ENCODE measurements at regions not wholly inside any gene's neighbourhood (a gene's known extent, or its start where the extent isn't known, plus 50 kb on each side); places are given as distances from the start of the nearest gene placed in this dataset.
A peak's percentile ranks its signal among the peaks of the same experiment; 100 is the strongest.
"Not testable (repeated sequence)": the region's sequence is repeated elsewhere in the genome, so short reads cannot be mapped to it uniquely, and the experiment has no call there.

DNA sequence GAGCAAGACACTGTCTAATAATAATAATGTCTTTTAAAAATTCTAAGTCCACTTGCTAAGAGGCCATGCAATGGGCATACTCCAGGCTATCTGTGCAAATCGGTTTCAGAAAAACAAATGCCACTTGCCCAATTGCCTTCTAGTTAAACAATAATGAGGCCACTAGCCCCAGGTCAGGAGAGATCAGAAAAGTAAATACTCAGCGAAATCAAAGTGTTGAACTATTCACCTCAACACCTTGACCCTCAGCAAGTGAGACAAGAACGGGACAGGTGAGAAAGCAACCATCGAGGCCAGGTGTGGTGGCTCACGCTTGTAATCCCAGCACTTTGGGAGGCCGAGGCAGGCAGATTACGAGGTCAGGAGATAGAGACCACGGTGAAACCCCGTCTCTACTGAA lies 72.3 kb upstream of the SYN3 start:
- ChIA-PET POLR2A (no interaction called here), CTCF (interaction anchor here (0.7 kb wide), 1 partner anchor 228 kb away, joined by 3 read pairs; no protein-coding TSS in a partner anchor)
- DNase-seq (no peak), ATAC-seq (no peak)
- Mint-ChIP-seq H3K27ac (no peak overlapping the region), H3K4me3 (no peak overlapping the region), H3K27me3 (peaks cover 15% of the 10 kb centered on the region), H3K4me1 (no peaks in the 10 kb centered on the region), H3K9me3 (ENCODE audit: low read depth) (peaks cover 3% of the 10 kb centered on the region), H3K36me3 (ENCODE audit: low read depth) (no peaks in the 10 kb centered on the region)
- intact Hi-C loops (cut with DNase I, micrococcal nuclease) = no loop called here

DNA sequence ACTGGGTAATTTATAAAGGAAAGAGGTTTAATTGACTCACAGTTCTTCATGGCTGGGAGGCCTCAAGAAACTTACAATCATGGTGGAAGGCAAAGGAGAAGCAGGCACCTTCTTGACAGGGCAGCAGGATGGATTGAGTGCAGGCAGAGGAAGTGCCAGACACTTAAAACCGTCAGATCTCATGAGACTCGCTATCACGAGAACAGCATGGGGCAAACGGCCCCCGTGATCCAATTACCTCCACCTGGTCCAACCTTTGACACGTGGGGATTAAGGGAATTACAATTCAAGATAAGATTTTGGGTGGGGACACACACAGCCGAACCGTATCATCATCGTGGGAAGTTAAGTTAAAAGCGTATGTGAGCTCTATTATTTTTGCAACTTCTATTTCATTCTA lies 71.4 kb upstream of the SYN3 start:
- no peak for ATAC-seq
- POLR2A ChIA-PET = no interaction called here
- intact Hi-C loops (cut with DNase I, micrococcal nuclease) = no loop called here

DNA sequence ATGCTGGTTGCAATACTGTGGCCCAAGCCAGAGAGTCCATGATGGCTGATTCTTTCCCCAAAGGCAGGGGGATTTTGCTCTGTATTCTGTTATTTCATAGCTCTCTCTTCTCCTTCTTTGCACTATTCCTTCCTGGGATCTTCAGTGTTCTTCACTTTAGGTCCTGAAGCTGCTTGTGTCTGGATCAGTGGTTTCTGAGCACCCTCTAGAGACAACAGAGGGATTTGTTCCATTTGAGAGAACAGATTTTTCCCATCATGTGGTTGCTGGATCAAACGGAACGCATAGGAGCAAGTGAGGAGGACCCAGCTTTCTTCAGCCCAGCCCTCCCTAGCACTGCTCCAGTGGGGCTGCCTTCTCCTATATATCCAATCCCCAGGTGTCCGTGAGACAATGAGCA lies 68.7 kb upstream of the SYN3 start:
- Mint-ChIP-seq H3K9me3 (ENCODE audit: low read depth) (peaks cover 3% of the 10 kb centered on the region), H3K4me1 (no peaks in the 10 kb centered on the region), H3K36me3 (ENCODE audit: low read depth) (no peaks in the 10 kb centered on the region), H3K27ac (no peak overlapping the region), H3K4me3 (no peak overlapping the region), H3K27me3 (peaks cover 14% of the 10 kb centered on the region)
- ATAC-seq (no peak), DNase-seq (no peak)
- CTCF ChIA-PET = no interaction called here
- POLR2A ChIA-PET = no interaction called here
- intact Hi-C loops (cut with DNase I, micrococcal nuclease) = no loop called here

More for the DNA sequence above, 71.4 kb upstream of the SYN3 start:
- DNase-seq = no peak
- Mint-ChIP-seq H3K4me1 (no peaks in the 10 kb centered on the region), H3K4me3 (no peak overlapping the region), H3K27ac (no peak overlapping the region), H3K36me3 (ENCODE audit: low read depth) (no peaks in the 10 kb centered on the region), H3K9me3 (ENCODE audit: low read depth) (peaks cover 3% of the 10 kb centered on the region), H3K27me3 (peaks cover 14% of the 10 kb centered on the region)
- CTCF ChIA-PET = interaction anchor here (0.7 kb wide), 1 partner anchor 228 kb away, joined by 3 read pairs; no protein-coding TSS in a partner anchor

DNA sequence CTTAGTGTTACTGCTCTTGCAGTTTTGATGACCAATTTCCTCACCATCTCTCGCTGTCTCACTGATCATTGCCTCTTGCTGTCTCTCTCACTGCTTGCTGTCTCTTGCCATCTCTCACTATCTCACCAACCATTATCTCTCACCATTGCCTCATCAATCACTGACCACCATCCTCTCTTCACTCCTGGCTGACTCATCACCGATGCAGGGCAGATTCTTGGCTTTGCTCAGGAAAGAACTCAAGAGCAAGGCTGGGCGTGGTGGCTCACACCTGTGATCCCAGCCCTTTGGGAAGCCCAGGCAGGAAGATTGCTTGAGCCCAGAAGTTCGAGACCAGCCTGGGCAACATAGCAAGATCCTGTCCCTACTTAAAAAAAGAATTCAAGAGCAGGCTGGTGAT lies 66.3 kb upstream of the SYN3 start:
- Mint-ChIP-seq H3K4me3 (no peak overlapping the region), H3K36me3 (ENCODE audit: low read depth) (no peaks in the 10 kb centered on the region), H3K4me1 (no peaks in the 10 kb centered on the region), H3K27me3 (peaks cover 14% of the 10 kb centered on the region), H3K9me3 (ENCODE audit: low read depth) (peaks cover under 1% of the 10 kb centered on the region), H3K27ac (no peak overlapping the region)
- CTCF ChIA-PET = interaction anchor here (0.6 kb wide), 1 partner anchor 395 kb away, joined by 3 read pairs; no protein-coding TSS in a partner anchor
- POLR2A ChIA-PET = no interaction called here
- intact Hi-C loops (cut with DNase I, micrococcal nuclease) = no loop called here
- DNase-seq (no peak), ATAC-seq (no peak)

DNA sequence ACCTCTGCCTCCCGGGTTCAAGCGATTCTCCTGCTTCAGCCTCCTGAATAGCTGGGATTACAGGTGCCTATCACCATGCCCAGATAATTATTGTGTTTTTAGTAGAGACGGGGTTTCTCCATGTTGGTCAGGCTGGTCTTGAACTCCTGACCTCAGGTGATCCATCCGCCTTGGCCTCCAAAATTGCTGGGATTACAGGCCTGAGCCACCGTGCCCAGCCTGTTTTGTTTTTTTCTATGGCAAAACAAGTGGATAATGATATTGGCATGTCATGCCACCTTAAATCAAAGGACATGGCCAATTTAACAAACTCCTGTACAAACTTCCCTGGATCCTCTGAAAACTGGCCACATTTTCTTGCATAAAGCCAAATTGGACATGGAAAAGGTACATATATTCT lies 64.3 kb upstream of the SYN3 start:
- H3K4me1 Mint-ChIP-seq; intact Hi-C loops (cut with DNase I, micrococcal nuclease); DNase-seq; H3K36me3 Mint-ChIP-seq (ENCODE audit: low read depth); CTCF ChIA-PET; H3K9me3 Mint-ChIP-seq (ENCODE audit: low read depth); POLR2A ChIA-PET; H3K4me3 Mint-ChIP-seq; ATAC-seq; H3K27ac Mint-ChIP-seq: not testable (repeated sequence)
- H3K27me3 Mint-ChIP-seq = peaks cover 12% of the 10 kb centered on the region

DNA sequence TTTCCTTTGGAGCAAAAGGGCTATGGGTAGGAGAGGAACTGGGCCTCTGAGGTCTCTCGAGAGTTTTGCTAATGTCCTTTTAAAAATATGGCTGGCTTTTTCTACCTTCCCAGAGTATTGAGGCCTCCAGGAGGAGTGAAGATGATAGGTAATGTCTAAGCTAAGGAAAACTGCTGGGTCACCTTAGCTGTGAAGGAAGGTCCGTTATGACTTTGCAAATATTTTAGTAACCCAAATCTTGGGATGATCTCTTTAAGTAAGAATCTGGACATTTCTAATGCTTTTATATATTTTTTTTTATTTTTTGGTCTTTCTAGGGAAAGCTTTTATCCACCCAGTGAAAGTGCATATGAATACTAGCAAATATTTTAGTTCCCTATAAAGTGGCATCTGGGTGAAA lies 60.9 kb upstream of the SYN3 start:
- H3K4me3 Mint-ChIP-seq = no peak overlapping the region
- H3K4me1 Mint-ChIP-seq = peaks cover 7% of the 10 kb centered on the region
- no peak overlapping the region for H3K27ac Mint-ChIP-seq
- ATAC-seq (no peak), DNase-seq (no peak)
- no peaks in the 10 kb centered on the region for H3K27me3 Mint-ChIP-seq
- H3K36me3 Mint-ChIP-seq (ENCODE audit: low read depth) = no peaks in the 10 kb centered on the region
- ChIA-PET POLR2A (interaction anchor here (0.6 kb wide), 1 partner anchor 493 kb away, joined by 4 read pairs; no protein-coding TSS in a partner anchor), CTCF (no interaction called here)
- intact Hi-C loops (cut with DNase I, micrococcal nuclease) = no loop called here
- no peaks in the 10 kb centered on the region for H3K9me3 Mint-ChIP-seq (ENCODE audit: low read depth)

DNA sequence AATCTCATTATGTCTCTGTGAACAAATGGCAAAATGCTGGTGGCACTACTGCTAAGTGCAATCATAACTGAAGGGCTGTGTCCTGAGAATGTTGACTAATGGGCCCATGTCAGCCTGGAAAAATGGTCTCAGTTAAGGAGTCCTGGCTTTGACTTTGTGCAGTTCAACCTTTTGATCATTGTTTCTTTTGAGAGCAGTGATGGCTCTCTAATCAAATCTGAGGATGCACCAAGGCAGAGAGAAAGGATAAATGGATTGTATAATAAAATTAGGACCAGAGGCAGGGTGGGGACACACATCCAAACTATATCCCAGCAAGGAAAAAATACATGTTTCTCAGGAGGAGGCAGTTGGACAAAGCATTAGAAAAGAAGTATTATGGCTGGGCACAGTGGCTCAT lies 59.6 kb upstream of the SYN3 start:
- Mint-ChIP-seq H3K4me1 (peaks cover 7% of the 10 kb centered on the region), H3K27ac (no peak overlapping the region), H3K4me3 (no peak overlapping the region), H3K27me3 (no peaks in the 10 kb centered on the region), H3K36me3 (ENCODE audit: low read depth) (no peaks in the 10 kb centered on the region), H3K9me3 (ENCODE audit: low read depth) (no peaks in the 10 kb centered on the region)
- POLR2A ChIA-PET = no interaction called here
- no peak for ATAC-seq
- CTCF ChIA-PET = no interaction called here
- no peak for DNase-seq
- intact Hi-C loops (cut with DNase I, micrococcal nuclease) = no loop called here

DNA sequence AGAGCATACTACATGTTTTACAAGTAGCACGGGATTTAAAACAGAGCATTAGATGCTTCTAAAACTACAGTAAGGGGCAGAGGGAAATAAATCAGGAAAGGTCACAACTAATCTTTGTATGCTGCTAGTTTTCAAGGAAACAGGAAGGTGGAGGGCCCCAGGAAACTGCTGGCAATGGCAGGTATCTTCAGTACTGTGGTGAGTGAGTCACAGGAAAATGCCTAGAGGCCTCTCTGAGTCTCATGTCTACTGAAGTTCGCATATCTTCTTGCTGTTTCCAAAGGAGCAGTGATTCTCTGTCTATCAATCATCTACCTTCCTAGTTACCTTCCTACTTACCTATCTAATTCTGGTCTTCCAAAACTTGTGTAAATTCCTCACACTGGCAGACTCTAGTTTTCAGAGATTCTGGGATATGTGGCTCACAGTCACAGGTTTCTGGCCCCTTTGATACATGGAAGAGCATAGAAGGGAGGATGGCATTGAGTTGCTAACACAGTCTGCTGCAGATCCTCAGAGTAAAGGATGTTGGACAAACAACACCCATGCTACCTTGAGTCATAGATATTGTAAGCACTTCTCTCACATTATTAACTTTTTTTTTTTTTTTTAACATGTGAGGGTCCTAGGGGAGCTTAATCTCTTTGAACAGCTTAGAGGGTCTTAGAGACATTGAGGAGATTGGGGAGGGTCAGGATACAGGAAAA lies 58.8 kb upstream of the SYN3 start:
- no peak overlapping the region for H3K4me3 Mint-ChIP-seq
- ChIA-PET POLR2A (no interaction called here), CTCF (interaction anchor here (0.7 kb wide), 1 partner anchor 281 kb away, joined by 3 read pairs; no protein-coding TSS in a partner anchor)
- H3K4me1 Mint-ChIP-seq = peaks cover 7% of the 10 kb centered on the region
- peak; percentile 71 for ATAC-seq
- H3K9me3 Mint-ChIP-seq (ENCODE audit: low read depth) = no peaks in the 10 kb centered on the region
- intact Hi-C loops (cut with DNase I, micrococcal nuclease) = no loop called here
- H3K27me3 Mint-ChIP-seq = no peaks in the 10 kb centered on the region
- no peaks in the 10 kb centered on the region for H3K36me3 Mint-ChIP-seq (ENCODE audit: low read depth)
- peak; percentile 36 for DNase-seq
- peak overlapping the region; percentile 43 for H3K27ac Mint-ChIP-seq

DNA sequence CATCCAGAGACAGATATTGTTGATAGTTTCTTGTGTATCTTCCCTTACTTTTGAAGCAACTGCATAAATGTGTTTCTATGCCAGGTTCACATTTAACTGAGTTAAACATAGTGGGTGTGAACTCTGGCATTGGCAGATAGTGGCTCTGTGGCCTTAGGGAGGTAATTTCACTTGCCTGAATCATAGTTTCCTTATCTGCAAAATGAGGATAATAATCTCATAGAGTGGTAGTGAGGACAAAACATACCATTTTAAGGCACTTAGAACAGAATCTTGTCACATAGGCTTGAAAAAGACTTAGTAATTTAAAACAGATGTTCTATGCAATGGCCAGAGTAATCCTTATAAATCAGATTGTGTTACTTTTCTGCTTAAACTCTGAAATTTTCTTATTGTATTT lies 56.4 kb upstream of the SYN3 start:
- no peak for DNase-seq
- H3K27ac Mint-ChIP-seq = no peak overlapping the region
- ATAC-seq = no peak
- no peaks in the 10 kb centered on the region for H3K9me3 Mint-ChIP-seq (ENCODE audit: low read depth)
- ChIA-PET POLR2A (no interaction called here), CTCF (no interaction called here)
- H3K36me3 Mint-ChIP-seq (ENCODE audit: low read depth) = no peaks in the 10 kb centered on the region
- no peak overlapping the region for H3K4me3 Mint-ChIP-seq
- intact Hi-C loops (cut with DNase I, micrococcal nuclease) = no loop called here
- peaks cover 10% of the 10 kb centered on the region for H3K4me1 Mint-ChIP-seq
- H3K27me3 Mint-ChIP-seq = no peaks in the 10 kb centered on the region

DNA sequence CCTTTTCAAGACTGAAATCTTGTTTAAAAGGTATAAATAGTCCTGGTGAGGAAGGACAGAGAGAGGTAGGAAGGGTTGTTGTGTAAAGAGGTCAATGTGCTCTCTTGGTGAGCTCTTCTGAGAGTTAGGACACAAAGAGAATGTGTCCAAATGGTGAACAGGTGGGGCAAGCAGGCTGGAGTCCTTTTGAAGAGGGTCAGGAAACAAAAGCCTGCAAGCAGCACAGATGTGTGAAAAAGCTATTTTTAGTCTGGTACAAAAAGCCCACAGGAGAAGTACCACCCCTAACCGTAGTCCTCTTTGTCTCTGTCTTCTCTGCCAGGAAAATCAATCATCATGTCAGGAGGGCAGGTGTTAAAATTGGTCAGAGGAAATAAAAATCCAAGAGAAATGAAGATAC lies 54.4 kb upstream of the SYN3 start:
- ATAC-seq (no peak), DNase-seq (no peak)
- H3K4me1 Mint-ChIP-seq = peaks cover 10% of the 10 kb centered on the region
- no peak overlapping the region for H3K4me3 Mint-ChIP-seq
- no peaks in the 10 kb centered on the region for H3K36me3 Mint-ChIP-seq (ENCODE audit: low read depth)
- POLR2A ChIA-PET = no interaction called here
- H3K27ac Mint-ChIP-seq = no peak overlapping the region
- CTCF ChIA-PET = no interaction called here
- H3K9me3 Mint-ChIP-seq (ENCODE audit: low read depth) = no peaks in the 10 kb centered on the region
- intact Hi-C loops (cut with DNase I, micrococcal nuclease) = no loop called here
- no peaks in the 10 kb centered on the region for H3K27me3 Mint-ChIP-seq

DNA sequence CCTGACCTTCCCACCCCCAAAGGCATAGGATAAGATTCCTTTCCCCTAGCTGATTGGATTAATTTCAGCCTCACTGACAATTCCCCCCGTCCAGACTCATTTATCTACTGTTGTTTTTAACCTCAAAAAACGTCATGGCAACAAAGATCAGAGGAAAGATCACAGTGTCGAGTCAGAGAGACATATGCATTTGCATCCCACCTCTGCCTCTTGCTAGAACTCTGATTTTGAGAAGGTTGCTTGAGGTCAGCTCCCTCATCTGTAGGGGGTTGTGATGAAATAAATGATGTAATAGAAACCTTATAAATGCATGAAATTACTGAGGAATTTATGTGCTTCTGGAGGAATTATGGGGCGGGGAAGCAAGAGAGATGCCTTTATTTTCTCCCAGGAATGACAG lies 53.3 kb upstream of the SYN3 start:
- Mint-ChIP-seq H3K27me3 (no peaks in the 10 kb centered on the region), H3K27ac (no peak overlapping the region), H3K9me3 (ENCODE audit: low read depth) (no peaks in the 10 kb centered on the region), H3K36me3 (ENCODE audit: low read depth) (no peaks in the 10 kb centered on the region), H3K4me3 (no peak overlapping the region), H3K4me1 (peaks cover 3% of the 10 kb centered on the region)
- CTCF ChIA-PET = no interaction called here
- POLR2A ChIA-PET = no interaction called here
- ATAC-seq = no peak
- intact Hi-C loops (cut with DNase I, micrococcal nuclease) = no loop called here
- no peak for DNase-seq

DNA sequence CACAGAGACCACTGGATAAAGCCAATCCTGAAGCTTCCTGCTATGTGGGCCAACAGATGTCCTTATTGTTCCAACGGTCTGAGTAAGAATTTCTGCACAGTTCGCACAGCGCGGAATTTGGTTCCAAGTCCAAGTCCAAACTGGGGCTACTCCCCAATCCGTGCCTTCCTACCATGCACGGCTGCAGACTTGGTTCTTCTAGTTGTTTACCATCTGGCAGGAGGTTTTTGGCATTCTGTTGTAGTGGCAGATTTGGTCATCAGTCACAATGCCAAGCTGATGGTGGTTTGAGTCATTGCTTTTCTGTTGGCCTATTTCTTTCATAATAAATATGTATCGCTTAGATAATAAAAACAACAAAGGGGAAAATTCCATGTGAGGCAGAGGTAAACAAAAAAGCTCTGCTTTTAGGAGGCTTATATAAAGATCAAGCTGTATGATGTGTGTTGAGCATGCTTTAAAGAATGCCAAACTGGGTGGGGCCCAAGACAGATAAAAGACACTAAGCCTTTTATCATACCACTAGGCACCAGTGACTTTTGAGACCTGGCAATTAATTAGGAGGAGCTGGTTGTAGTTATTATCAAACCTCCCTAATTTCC lies 52.5 kb upstream of the SYN3 start:
- CTCF ChIA-PET = no interaction called here
- H3K9me3 Mint-ChIP-seq (ENCODE audit: low read depth) = no peaks in the 10 kb centered on the region
- H3K27ac Mint-ChIP-seq = no peak overlapping the region
- H3K27me3 Mint-ChIP-seq = no peaks in the 10 kb centered on the region
- ATAC-seq (no peak), DNase-seq (no peak)
- intact Hi-C loops (cut with DNase I, micrococcal nuclease) = no loop called here
- POLR2A ChIA-PET = no interaction called here
- no peak overlapping the region for H3K4me3 Mint-ChIP-seq
- no peaks in the 10 kb centered on the region for H3K36me3 Mint-ChIP-seq (ENCODE audit: low read depth)
- peaks cover 2% of the 10 kb centered on the region for H3K4me1 Mint-ChIP-seq
